ENCODE measurements at regions not wholly inside any gene's neighbourhood (a gene's known extent, or its start where the extent isn't known, plus 50 kb on each side); places are given as distances from the start of the nearest gene placed in this dataset.

GRCh38 chr7:46853451-46853850, 728.5 kb downstream of the TNS3 start:
- Histone ChIP-seq H3K79me2 (ENCODE audit: insufficient read depth, low read length) (no peaks in the 10 kb centered on the region), H3K4me2 (ENCODE audit: insufficient read depth, low read length) (peak overlapping the region; percentile 13), H3K27ac (ENCODE audit: low read depth, low read length) (peak overlapping the region; percentile 91), H3K36me3 (ENCODE audit: insufficient read depth, low read length) (no peaks in the 10 kb centered on the region), H3K27me3 (ENCODE audit: insufficient read depth, low read length) (no peaks in the 10 kb centered on the region), H4K20me1 (ENCODE audit: insufficient read depth, low read length) (no peaks in the 10 kb centered on the region), H3K9me3 (ENCODE audit: low read depth, low read length) (no peaks in the 10 kb centered on the region), H3K4me3 (ENCODE audit: insufficient read depth, low read length) (no peak overlapping the region), H3K4me1 (ENCODE audit: insufficient read depth, low read length) (peaks cover 57% of the 10 kb centered on the region), H2AFZ (ENCODE audit: low read length) (no peak overlapping the region)
- DNase-seq (ENCODE audit: insufficient read length, low spot score, missing footprints), result peak; percentile 18
- TF ChIP-seq, protein P1, sequence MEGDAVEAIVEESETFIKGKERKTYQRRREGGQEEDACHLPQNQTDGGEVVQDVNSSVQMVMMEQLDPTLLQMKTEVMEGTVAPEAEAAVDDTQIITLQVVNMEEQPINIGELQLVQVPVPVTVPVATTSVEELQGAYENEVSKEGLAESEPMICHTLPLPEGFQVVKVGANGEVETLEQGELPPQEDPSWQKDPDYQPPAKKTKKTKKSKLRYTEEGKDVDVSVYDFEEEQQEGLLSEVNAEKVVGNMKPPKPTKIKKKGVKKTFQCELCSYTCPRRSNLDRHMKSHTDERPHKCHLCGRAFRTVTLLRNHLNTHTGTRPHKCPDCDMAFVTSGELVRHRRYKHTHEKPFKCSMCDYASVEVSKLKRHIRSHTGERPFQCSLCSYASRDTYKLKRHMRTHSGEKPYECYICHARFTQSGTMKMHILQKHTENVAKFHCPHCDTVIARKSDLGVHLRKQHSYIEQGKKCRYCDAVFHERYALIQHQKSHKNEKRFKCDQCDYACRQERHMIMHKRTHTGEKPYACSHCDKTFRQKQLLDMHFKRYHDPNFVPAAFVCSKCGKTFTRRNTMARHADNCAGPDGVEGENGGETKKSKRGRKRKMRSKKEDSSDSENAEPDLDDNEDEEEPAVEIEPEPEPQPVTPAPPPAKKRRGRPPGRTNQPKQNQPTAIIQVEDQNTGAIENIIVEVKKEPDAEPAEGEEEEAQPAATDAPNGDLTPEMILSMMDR (IDR thresholded peaks at IDR 0.05; ENCODE audit: extremely low read depth, low read depth, low read length), result no peak

DNA sequence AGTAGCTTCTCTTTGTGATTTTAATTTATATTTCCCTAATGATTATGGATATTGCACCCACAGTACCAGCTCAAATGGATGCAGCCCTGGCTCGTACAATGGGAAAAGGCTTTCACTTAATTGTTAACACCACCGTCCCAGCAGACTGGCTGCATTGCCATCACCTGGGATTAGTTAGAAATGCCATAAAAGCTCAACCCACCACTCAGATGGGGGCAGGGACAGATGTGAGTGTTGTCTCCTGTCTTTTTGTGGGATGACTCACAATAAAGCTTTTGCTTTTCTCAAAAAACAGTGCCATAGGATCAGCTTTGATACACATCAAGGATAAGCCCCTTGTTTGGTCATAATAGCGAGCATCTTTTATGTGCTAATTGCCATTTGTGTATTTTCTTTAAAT, 729.1 kb downstream of the TNS3 start:
- no peaks in the 10 kb centered on the region for H4K20me1 ChIP-seq (ENCODE audit: insufficient read depth, low read length)
- no peaks in the 10 kb centered on the region for H3K27me3 ChIP-seq (ENCODE audit: insufficient read depth, low read length)
- TF ChIP-seq, protein P1 (IDR thresholded peaks at IDR 0.05; ENCODE audit: extremely low read depth, low read depth, low read length), result no peak
- H2AFZ ChIP-seq (ENCODE audit: low read length), result no peak overlapping the region
- no peaks in the 10 kb centered on the region for H3K36me3 ChIP-seq (ENCODE audit: insufficient read depth, low read length)
- no peak for DNase-seq (ENCODE audit: insufficient read length, low spot score, missing footprints)
- H3K79me2 ChIP-seq (ENCODE audit: insufficient read depth, low read length), result no peaks in the 10 kb centered on the region
- peak overlapping the region; percentile 91 for H3K27ac ChIP-seq (ENCODE audit: low read depth, low read length)
- H3K4me2 ChIP-seq (ENCODE audit: insufficient read depth, low read length), result no peak overlapping the region
- H3K4me1 ChIP-seq (ENCODE audit: insufficient read depth, low read length), result peaks cover 57% of the 10 kb centered on the region
- no peaks in the 10 kb centered on the region for H3K9me3 ChIP-seq (ENCODE audit: low read depth, low read length)
- no peak overlapping the region for H3K4me3 ChIP-seq (ENCODE audit: insufficient read depth, low read length)

DNA sequence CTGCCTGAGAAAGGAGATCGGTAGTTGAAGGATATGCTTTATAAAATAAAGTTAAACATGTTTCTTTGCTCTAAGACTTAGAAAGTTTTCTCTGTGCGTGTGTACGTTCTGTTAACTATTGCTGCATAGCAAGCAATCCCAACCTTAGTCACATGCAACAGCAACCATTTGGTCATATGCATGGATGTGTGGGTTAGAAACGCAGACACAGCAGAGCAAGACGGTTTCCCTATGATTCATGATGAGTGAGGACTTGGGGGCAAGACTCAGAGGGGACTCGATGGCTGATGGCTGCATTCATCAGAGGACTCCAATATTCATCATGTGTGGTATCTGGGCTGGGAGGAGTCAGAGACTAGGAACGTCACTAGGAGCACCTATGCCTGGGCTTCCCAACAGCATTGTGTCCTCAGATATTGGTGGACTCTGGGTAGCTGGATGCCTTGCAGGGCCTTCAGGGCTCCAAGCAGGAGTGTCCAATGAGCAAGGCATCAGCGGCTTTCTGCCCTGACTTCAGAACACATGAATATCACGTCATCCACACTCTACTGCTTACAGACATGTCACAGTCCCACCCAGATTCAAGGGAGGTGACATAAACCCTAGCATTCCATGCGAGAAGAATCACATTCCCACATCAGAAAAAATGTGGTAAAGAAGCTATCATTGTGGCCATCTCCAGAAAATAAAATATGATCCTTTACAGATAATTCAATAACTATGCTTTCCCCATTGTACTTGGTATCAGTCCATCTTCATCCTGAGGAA, 731.2 kb downstream of the TNS3 start:
- Histone ChIP-seq H3K27me3 (ENCODE audit: insufficient read depth, low read length) (no peaks in the 10 kb centered on the region), H3K9me3 (ENCODE audit: low read depth, low read length) (no peaks in the 10 kb centered on the region), H4K20me1 (ENCODE audit: insufficient read depth, low read length) (no peaks in the 10 kb centered on the region), H3K27ac (ENCODE audit: low read depth, low read length) (peak overlapping the region; percentile 82), H3K4me2 (ENCODE audit: insufficient read depth, low read length) (no peak overlapping the region), H3K4me3 (ENCODE audit: insufficient read depth, low read length) (no peak overlapping the region), H3K79me2 (ENCODE audit: insufficient read depth, low read length) (no peaks in the 10 kb centered on the region), H3K4me1 (ENCODE audit: insufficient read depth, low read length) (peaks cover 58% of the 10 kb centered on the region), H3K36me3 (ENCODE audit: insufficient read depth, low read length) (no peaks in the 10 kb centered on the region), H2AFZ (ENCODE audit: low read length) (peak overlapping the region; percentile 48)
- TF ChIP-seq, protein P1 (IDR thresholded peaks at IDR 0.05; ENCODE audit: extremely low read depth, low read depth, low read length), result no peak
- no peak for DNase-seq (ENCODE audit: insufficient read length, low spot score, missing footprints)

DNA sequence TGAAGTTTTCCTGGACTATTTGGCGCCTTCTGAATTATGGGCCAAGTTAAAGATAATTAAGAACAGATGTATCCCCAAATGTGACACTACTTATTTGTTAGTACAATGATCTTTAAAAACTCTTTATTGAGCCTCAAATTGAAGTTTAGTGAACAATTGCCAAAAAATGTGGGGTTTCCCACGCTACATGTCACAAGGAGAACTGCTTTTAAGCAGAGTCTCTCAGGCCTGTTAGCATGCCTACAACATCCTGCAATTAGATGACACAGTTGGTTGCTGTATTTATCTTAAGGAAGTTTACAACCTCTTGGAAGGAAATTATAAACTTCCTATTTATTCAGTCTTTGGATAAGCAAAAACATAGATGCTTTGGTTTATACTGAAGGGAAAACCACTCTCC, 733.0 kb downstream of the TNS3 start:
- no peak for DNase-seq (ENCODE audit: insufficient read length, low spot score, missing footprints)
- Histone ChIP-seq H3K4me2 (ENCODE audit: insufficient read depth, low read length) (no peak overlapping the region), H3K79me2 (ENCODE audit: insufficient read depth, low read length) (no peaks in the 10 kb centered on the region), H3K4me3 (ENCODE audit: insufficient read depth, low read length) (no peak overlapping the region), H3K9me3 (ENCODE audit: low read depth, low read length) (no peaks in the 10 kb centered on the region), H4K20me1 (ENCODE audit: insufficient read depth, low read length) (no peaks in the 10 kb centered on the region), H3K27ac (ENCODE audit: low read depth, low read length) (peak overlapping the region; percentile 82), H2AFZ (ENCODE audit: low read length) (no peak overlapping the region), H3K27me3 (ENCODE audit: insufficient read depth, low read length) (no peaks in the 10 kb centered on the region), H3K36me3 (ENCODE audit: insufficient read depth, low read length) (no peaks in the 10 kb centered on the region), H3K4me1 (ENCODE audit: insufficient read depth, low read length) (peaks cover 41% of the 10 kb centered on the region)
- TF ChIP-seq, protein P1 (IDR thresholded peaks at IDR 0.05; ENCODE audit: extremely low read depth, low read depth, low read length), result no peak

Data from osteoblast (primary cell).